Suprapubic skin (tissue), 4 donors: ENCODE measurements at regions not wholly inside any gene's neighbourhood (a gene's known extent, or its start where the extent isn't known, plus 50 kb on each side); places are given as distances from the start of the nearest gene placed in this dataset.

Experiments
- CTCF ChIP-seq, 2 donors: fragments of 200-600 bp in 1 of 2; fragments of 450-650 bp in 1 of 2; sonication (generic) in 1 of 2; IDR thresholded peaks; one replicate each; pipeline ENCODE4 v1.5.1; 2016 to 2019; ENCODE audit warnings: antibody characterized with exemption in 2 of 2, mild to moderate bottlenecking in 1 of 2, moderate library complexity in 1 of 2
- EP300 ChIP-seq: sonication (generic); formaldehyde crosslinking; IDR thresholded peaks from one replicate; pipeline ENCODE4 v1.6.1; 2017; ENCODE audit warnings: antibody characterized with exemption
- POLR2A ChIP-seq, 2 donors: fragments of 450-650 bp; IDR thresholded peaks; one replicate each; pipeline ENCODE4 v1.6.1; 2017; ENCODE audit warnings: antibody characterized with exemption in 2 of 2, mild to moderate bottlenecking in 2 of 2, moderate library complexity in 2 of 2
- POLR2AphosphoS5 ChIP-seq, 3 donors: sonication (generic); formaldehyde crosslinking; IDR thresholded peaks; one replicate each; pipeline ENCODE4 v1.6.1; 2017; ENCODE audit warnings: antibody characterized with exemption in 3 of 3

- TF ChIP-seq CTCF (IDR thresholded peaks at IDR 0.05), result no peak
- TF ChIP-seq POLR2AphosphoS5 (IDR thresholded peaks at IDR 0.05), result no peak
- TF ChIP-seq EP300, result no peak
- no peak for TF ChIP-seq POLR2A (IDR thresholded peaks at IDR 0.05)
Observed at GRCh38 chr7:109735881-109736280, 1166.2 kb downstream of the DNAJB9 start.
